ENCODE measurements at regions not wholly inside any gene's neighbourhood (a gene's known extent, or its start where the extent isn't known, plus 50 kb on each side); places are given as distances from the start of the nearest gene placed in this dataset.

DNA sequence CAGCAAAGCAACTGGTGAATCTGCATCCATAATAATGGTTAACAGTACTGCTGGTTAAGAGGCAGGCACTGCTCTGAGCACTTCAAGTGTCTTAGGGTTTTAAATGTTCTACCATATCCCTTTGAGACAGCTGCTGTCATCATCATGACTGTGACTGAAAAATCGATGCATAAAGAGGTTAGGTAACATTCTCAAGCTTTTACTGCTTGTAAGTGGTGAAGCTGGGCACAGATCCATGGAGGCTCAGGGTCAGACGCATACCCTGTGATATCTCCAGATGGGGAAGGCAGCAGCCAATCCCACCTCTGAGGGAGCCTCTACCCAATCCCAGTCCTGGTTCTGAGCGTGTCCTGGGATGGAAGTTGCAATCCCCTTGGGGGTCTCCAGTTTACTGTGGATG lies 57.6 kb upstream of the SOX9 start:
- TF ChIP-seq POLR2AphosphoS5 (IDR thresholded peaks at IDR 0.05) (no peak), EP300 (IDR thresholded peaks at IDR 0.05) (no peak), POLR2A (IDR thresholded peaks at IDR 0.05) (no peak)
- TF ChIP-seq, protein P1, sequence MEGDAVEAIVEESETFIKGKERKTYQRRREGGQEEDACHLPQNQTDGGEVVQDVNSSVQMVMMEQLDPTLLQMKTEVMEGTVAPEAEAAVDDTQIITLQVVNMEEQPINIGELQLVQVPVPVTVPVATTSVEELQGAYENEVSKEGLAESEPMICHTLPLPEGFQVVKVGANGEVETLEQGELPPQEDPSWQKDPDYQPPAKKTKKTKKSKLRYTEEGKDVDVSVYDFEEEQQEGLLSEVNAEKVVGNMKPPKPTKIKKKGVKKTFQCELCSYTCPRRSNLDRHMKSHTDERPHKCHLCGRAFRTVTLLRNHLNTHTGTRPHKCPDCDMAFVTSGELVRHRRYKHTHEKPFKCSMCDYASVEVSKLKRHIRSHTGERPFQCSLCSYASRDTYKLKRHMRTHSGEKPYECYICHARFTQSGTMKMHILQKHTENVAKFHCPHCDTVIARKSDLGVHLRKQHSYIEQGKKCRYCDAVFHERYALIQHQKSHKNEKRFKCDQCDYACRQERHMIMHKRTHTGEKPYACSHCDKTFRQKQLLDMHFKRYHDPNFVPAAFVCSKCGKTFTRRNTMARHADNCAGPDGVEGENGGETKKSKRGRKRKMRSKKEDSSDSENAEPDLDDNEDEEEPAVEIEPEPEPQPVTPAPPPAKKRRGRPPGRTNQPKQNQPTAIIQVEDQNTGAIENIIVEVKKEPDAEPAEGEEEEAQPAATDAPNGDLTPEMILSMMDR (IDR thresholded peaks at IDR 0.05) = no peak

Measured in stomach (tissue), 4 donors.